GM12872 (cell line): ENCODE measurements at regions not wholly inside any gene's neighbourhood (a gene's known extent, or its start where the extent isn't known, plus 50 kb on each side); places are given as distances from the start of the nearest gene placed in this dataset.

Source experiments
- CTCF ChIP-seq: IDR thresholded peaks from 3 replicates; pipeline ENCODE4 v1.5.1; 2011; ENCODE audit warnings: low read depth, mild to moderate bottlenecking, low read length, moderate library complexity; ENCODE audit not compliant: insufficient read depth

- no peak for TF ChIP-seq CTCF
These were observed 132.2 kb upstream of the PLXNA4 start for GRCh38 chr7:132708470-132708869.

- TF ChIP-seq CTCF, result no peak
These were observed 128.9 kb upstream of the PLXNA4 start for GRCh38 chr7:132705146-132705545.

GRCh38 chr7:132703742-132704141, 127.5 kb upstream of the PLXNA4 start:
- no peak for TF ChIP-seq CTCF

GRCh38 chr7:132697003-132697402, 120.7 kb upstream of the PLXNA4 start:
- no peak for TF ChIP-seq CTCF

- no peak for TF ChIP-seq CTCF
These were observed 120.1 kb upstream of the PLXNA4 start for GRCh38 chr7:132696332-132696731.

- no peak for TF ChIP-seq CTCF
These were observed 114.9 kb upstream of the PLXNA4 start for GRCh38 chr7:132691201-132691600.

GRCh38 chr7:132690174-132690573, 113.9 kb upstream of the PLXNA4 start:
- no peak for TF ChIP-seq CTCF

- TF ChIP-seq CTCF, result no peak
These were observed 111.7 kb upstream of the PLXNA4 start for GRCh38 chr7:132687981-132688383.
